H1 (cell line): ENCODE measurements at regions not wholly inside any gene's neighbourhood (a gene's known extent, or its start where the extent isn't known, plus 50 kb on each side); places are given as distances from the start of the nearest gene placed in this dataset.

Source experiments
- CTCF ChIA-PET: fragments of 300-600 bp; sonication (Branson Sonifier 250); formaldehyde crosslinking; loops from one replicate; lab custom pipeline; 2021; ENCODE audit not compliant: partially characterized antibody; lab: Charles Lee
- POLR2A ChIA-PET: fragments of 300-600 bp; sonication (Branson Sonifier 250); formaldehyde crosslinking; loops from one replicate; lab custom pipeline; 2021; ENCODE audit warnings: inconsistent platforms; ENCODE audit not compliant: partially characterized antibody; lab: Charles Lee
- DNase-seq, 2 experiments: peaks; one replicate each; pipeline versions ENCODE4 v3.0.0 to v3.0.0-alpha.2; 2010 to 2022; ENCODE audit warnings: low spot score in 2 of 2, low read depth in 1 of 2, mixed read lengths in 1 of 2
- FAIRE-seq: peaks from 2 replicates; lab custom pipeline; 2011; peaks lifted over from hg19 to GRCh38; lab: Jason Lieb, UNC
- H2AFZ ChIP-seq: 2 replicates; pipeline ENCODE4 v1.8.1; 2012; ENCODE audit warnings: low read length, inconsistent platforms
- H2AK5ac ChIP-seq: 2 replicates; pipeline ENCODE4 v1.6.1; 2013; ENCODE audit warnings: low read depth, low read length
- H2BK120ac ChIP-seq: replicated peaks from 2 replicates; pipeline ENCODE3; 2013; ENCODE audit warnings: low read depth, low read length, inconsistent platforms
- H2BK12ac ChIP-seq: 2 replicates; pipeline ENCODE4 v1.6.1; 2013; ENCODE audit warnings: low read depth, low read length
- H2BK15ac ChIP-seq: 2 replicates; pipeline ENCODE4 v1.6.1; 2013; ENCODE audit warnings: low read length
- H2BK20ac ChIP-seq: 2 replicates; pipeline ENCODE4 v1.6.1; 2013; ENCODE audit warnings: low read length
- H2BK5ac ChIP-seq: 2 replicates; pipeline ENCODE4 v1.6.1; 2013; ENCODE audit warnings: low read depth, low read length
- H3K14ac ChIP-seq: 2 replicates; pipeline ENCODE4 v1.6.1; 2013; ENCODE audit warnings: inconsistent platforms; ENCODE audit not compliant: insufficient read length
- H3K18ac ChIP-seq: 2 replicates; pipeline ENCODE4 v1.6.1; 2013; ENCODE audit warnings: low read length; ENCODE audit errors: extremely low read depth
- H3K23ac ChIP-seq: 2 replicates; pipeline ENCODE4 v1.6.1; 2013; ENCODE audit warnings: inconsistent platforms; ENCODE audit not compliant: insufficient read length
- H3K23me2 ChIP-seq: 2 replicates; pipeline ENCODE4 v1.6.1; 2013; ENCODE audit warnings: low read depth, low read length
- H3K27ac ChIP-seq: 2 replicates; pipeline ENCODE4 v1.6.1; 2011; ENCODE audit warnings: low read depth, low read length, inconsistent platforms
- H3K27me3 ChIP-seq, 4 experiments: replicated peaks in 1 of 4; 1 replicate in 1 of 4; 2 replicates in 3 of 4; pipeline versions ENCODE4 v1.6.1 to v1.8.1; 2011 to 2013; ENCODE audit warnings: low read length in 3 of 4, mild to moderate bottlenecking in 3 of 4, inconsistent platforms in 2 of 4, mixed read lengths in 2 of 4, moderate library complexity in 1 of 4; ENCODE audit not compliant: control insufficient read depth in 3 of 4, insufficient read depth in 3 of 4; ENCODE audit errors: extremely low read depth in 1 of 4
- H3K36me3 ChIP-seq, 4 experiments: 2 replicates each; pipeline versions ENCODE4 v1.6.1 to v1.8.1; 2011 to 2013; ENCODE audit warnings: mild to moderate bottlenecking in 4 of 4, low read length in 3 of 4, moderate library complexity in 2 of 4, control low read depth in 1 of 4, inconsistent platforms in 1 of 4; ENCODE audit not compliant: insufficient read depth in 4 of 4, control insufficient read depth in 2 of 4
- H3K4ac ChIP-seq: replicated peaks from 2 replicates; pipeline ENCODE3; 2013; ENCODE audit warnings: low read length, low read depth, mixed read lengths, inconsistent platforms; ENCODE audit not compliant: insufficient read length
- H3K4me1 ChIP-seq, 4 experiments: replicated peaks in 1 of 4; 1 replicate in 1 of 4; 2 replicates in 3 of 4; pipeline versions ENCODE4 v1.6.1 to v1.8.1; 2011 to 2013; ENCODE audit warnings: low read length in 3 of 4, inconsistent platforms in 2 of 4, mixed read lengths in 1 of 4; ENCODE audit not compliant: insufficient read depth in 4 of 4, control insufficient read depth in 3 of 4
- H3K4me2 ChIP-seq, 2 experiments: 2 replicates each; pipeline versions ENCODE4 v1.6.1 to v1.8.1; 2011 to 2013; ENCODE audit warnings: low read depth in 2 of 2, low read length in 2 of 2, control low read depth in 1 of 2, inconsistent platforms in 1 of 2, mild to moderate bottlenecking in 1 of 2; ENCODE audit not compliant: insufficient read depth in 1 of 2
- H3K4me3 ChIP-seq, 4 experiments: fragments of 200-600, 300-600 bp in 1 of 4; sonication (generic), shearing (Covaris generic), sonication (Bioruptor Twin) in 1 of 4; 2 replicates each; pipeline versions ENCODE4 v1.5.1 to v1.8.1; 2011 to 2016; ENCODE audit warnings: low read length in 4 of 4, low read depth in 3 of 4, control low read depth in 2 of 4, inconsistent platforms in 2 of 4, mild to moderate bottlenecking in 2 of 4, mixed read lengths in 1 of 4, moderate library complexity in 1 of 4; ENCODE audit not compliant: insufficient read depth in 2 of 4; ENCODE audit errors: extremely low read depth in 1 of 4
- H3K56ac ChIP-seq: replicated peaks from 2 replicates; pipeline ENCODE3; 2013; ENCODE audit warnings: low read depth, mild to moderate bottlenecking, mixed read lengths, low read length, inconsistent platforms; ENCODE audit not compliant: insufficient read length
- H3K79me1 ChIP-seq: 2 replicates; pipeline ENCODE4 v1.6.1; 2013; ENCODE audit warnings: low read depth, low read length, control low read depth
- H3K79me2 ChIP-seq, 2 experiments: 2 replicates each; pipeline versions ENCODE4 v1.6.1 to v1.8.1; 2012 to 2013; ENCODE audit warnings: low read length in 2 of 2, mild to moderate bottlenecking in 2 of 2, inconsistent platforms in 1 of 2; ENCODE audit not compliant: insufficient read depth in 2 of 2, control insufficient read depth in 1 of 2
- H3K9ac ChIP-seq, 4 experiments: replicated peaks in 1 of 4; 1 replicate in 1 of 4; 2 replicates in 3 of 4; pipeline versions ENCODE4 v1.6.1 to v1.8.1; 2011 to 2013; ENCODE audit warnings: low read depth in 3 of 4, low read length in 3 of 4, control low read depth in 2 of 4, mild to moderate bottlenecking in 2 of 4, moderate library complexity in 2 of 4, inconsistent platforms in 1 of 4; ENCODE audit errors: extremely low read depth in 1 of 4
- H3K9me3 ChIP-seq, 2 experiments: 2 replicates each; pipeline versions ENCODE4 v1.6.1 to v1.8.1; 2012 to 2013; ENCODE audit warnings: mild to moderate bottlenecking in 2 of 2, moderate library complexity in 2 of 2, control low read depth in 1 of 2, inconsistent platforms in 1 of 2, low read depth in 1 of 2, low read length in 1 of 2, mixed read lengths in 1 of 2; ENCODE audit not compliant: insufficient read depth in 2 of 2
- H4K20me1 ChIP-seq, 2 experiments: replicated peaks in 1 of 2; 2 replicates each; pipeline versions ENCODE3 to v1.8.1; 2011 to 2013; ENCODE audit warnings: inconsistent platforms in 2 of 2, low read length in 2 of 2, mild to moderate bottlenecking in 1 of 2; ENCODE audit not compliant: insufficient read depth in 2 of 2, control insufficient read depth in 1 of 2
- H4K5ac ChIP-seq: 2 replicates; pipeline ENCODE4 v1.6.1; 2013; ENCODE audit warnings: low read length, low read depth, mixed read lengths, inconsistent platforms; ENCODE audit not compliant: insufficient read length
- H4K8ac ChIP-seq: 2 replicates; pipeline ENCODE4 v1.8.0; 2013; ENCODE audit warnings: mild to moderate bottlenecking, moderate library complexity, low read length, inconsistent platforms; ENCODE audit not compliant: insufficient read depth; ENCODE audit errors: extremely low read depth
- H4K91ac ChIP-seq: replicated peaks from 2 replicates; pipeline ENCODE3; 2013; ENCODE audit warnings: low read length, mixed read lengths, inconsistent platforms; ENCODE audit not compliant: insufficient read length
- EGR1 ChIP-seq: IDR thresholded peaks from 2 replicates; pipeline ENCODE4 v1.6.1; 2011; ENCODE audit warnings: low read depth, low read length, borderline replicate concordance
- HDAC6 ChIP-seq: IDR thresholded peaks from one replicate; pipeline ENCODE4 v1.7.1; 2012; ENCODE audit warnings: low read depth, mild to moderate bottlenecking, inconsistent platforms, low read length, moderate library complexity
- JUN ChIP-seq: IDR thresholded peaks from 2 replicates; pipeline ENCODE4 v1.6.1; 2011; ENCODE audit warnings: low read depth, mild to moderate bottlenecking, improper control_type of control experiment, low read length
- JUND ChIP-seq: IDR thresholded peaks from 2 replicates; pipeline ENCODE4 v1.6.1; 2011; ENCODE audit warnings: mild to moderate bottlenecking, improper control_type of control experiment, low read length
- PHF8 ChIP-seq: fragments of 200-600 bp; sonication (generic); conservative IDR thresholded peaks from 2 replicates; pipeline ENCODE4 v1.7.1; 2012; ENCODE audit warnings: low read depth, mild to moderate bottlenecking, inconsistent platforms, low read length, moderate library complexity
- SAP30 ChIP-seq: fragments of 300-600 bp; sonication (generic); IDR thresholded peaks from 2 replicates; pipeline ENCODE4 v1.7.1; 2012; ENCODE audit warnings: low read length, moderate library complexity, mild to moderate bottlenecking, inconsistent platforms; ENCODE audit not compliant: insufficient read depth, insufficient replicate concordance
- SIX5 ChIP-seq: IDR thresholded peaks from 2 replicates; pipeline ENCODE4 v1.6.1; 2011; ENCODE audit warnings: mild to moderate bottlenecking, low read depth, low read length
- SP1 ChIP-seq: IDR thresholded peaks from 2 replicates; pipeline ENCODE4 v1.6.1; 2011; ENCODE audit warnings: low read depth, low read length
- SP4 ChIP-seq: IDR thresholded peaks from 2 replicates; pipeline ENCODE4 v1.6.1; 2012; ENCODE audit warnings: low read length, inconsistent platforms
- SUZ12 ChIP-seq: fragments of 200-600 bp; sonication (generic); IDR thresholded peaks from 2 replicates; pipeline ENCODE4 v1.6.1; 2012; ENCODE audit warnings: mild to moderate bottlenecking, inconsistent platforms, low read length, moderate library complexity, mixed read lengths
- TAF7 ChIP-seq: optimal IDR thresholded peaks from 2 replicates; pipeline ENCODE3; 2011; ENCODE audit warnings: low read depth, mild to moderate bottlenecking, inconsistent platforms, low read length, moderate library complexity, borderline replicate concordance
- YY1 ChIP-seq: IDR thresholded peaks from 2 replicates; pipeline ENCODE4 v1.6.1; 2011; ENCODE audit warnings: low read depth, mild to moderate bottlenecking, low read length
- ZNF274 ChIP-seq: IDR thresholded peaks from 2 replicates; pipeline ENCODE4 v1.7.0; 2012; ENCODE audit warnings: low read length, borderline replicate concordance; ENCODE audit errors: extremely low read depth
- WGBS, 2 experiments: shearing (Covaris generic) in 1 of 2; methylation state at CpG; one replicate each; pipeline versions ENCODE4 v1.1.6 to v1.1.7; 2013 to 2015; ENCODE audit warnings: low lambda C conversion rate in 2 of 2, mixed read lengths in 2 of 2, inconsistent platforms in 1 of 2, low coverage in 1 of 2, missing lambda C conversion rate in 1 of 2; ENCODE audit not compliant: insufficient replicate concordance in 2 of 2, insufficient coverage in 1 of 2, insufficient read length in 1 of 2; ENCODE audit errors: extremely low coverage in 1 of 2, missing lambda C conversion rate in 1 of 2; 5-methylcytosine and 5-hydroxymethylcytosine counted together
- TF ChIP-seq, protein P1 (sequence below): IDR thresholded peaks from 2 replicates; pipeline ENCODE4 v1.6.1; 2012; ENCODE audit warnings: inconsistent platforms

DNA sequence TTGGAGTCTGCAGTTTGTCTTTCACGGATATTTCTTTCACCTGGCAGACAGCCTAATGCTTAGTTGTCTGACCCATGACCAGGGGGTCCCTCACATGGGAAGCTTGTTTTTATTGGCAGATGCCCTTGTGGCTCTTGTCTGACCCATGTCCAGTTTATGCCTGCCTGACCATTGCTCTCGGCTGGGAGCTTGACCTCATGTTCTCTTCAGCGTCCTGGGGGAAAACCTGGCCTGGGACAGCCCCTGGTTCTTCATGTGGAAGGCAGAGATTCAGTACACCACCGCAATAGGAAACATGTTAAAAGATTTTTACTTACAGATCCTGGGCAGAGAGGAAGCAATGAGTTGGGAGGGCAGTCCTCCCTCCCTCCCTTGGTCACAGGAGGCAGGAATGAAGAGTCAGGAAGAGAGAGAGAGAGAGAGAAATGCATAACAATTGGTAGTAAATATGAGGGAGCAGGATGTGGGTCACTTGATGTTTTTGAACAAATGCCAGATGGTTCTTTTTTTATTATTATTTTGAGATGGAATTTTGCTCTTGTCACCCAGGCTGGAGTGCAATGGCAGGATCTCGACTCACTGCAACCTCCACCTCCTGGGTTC lies 302.7 kb upstream of the MYOCD start:
- WGBS, 2 experiments, result 88% methylated on average over 5 of the region's 5 CpGs; no CpG with 5 or more reads in 1 of the 2 experiments
- H4K5ac ChIP-seq, result no peak overlapping the region
- no peak overlapping the region for H3K23ac ChIP-seq
- TF ChIP-seq ZNF274 (no peak), JUND (no peak), SP4 (no peak), TAF7 (no peak), YY1 (no peak), JUN (no peak), HDAC6 (no peak), EGR1 (no peak), SAP30 (no peak), SP1 (no peak), PHF8 (no peak), SUZ12 (no peak), SIX5 (no peak)
- TF ChIP-seq, protein P1, sequence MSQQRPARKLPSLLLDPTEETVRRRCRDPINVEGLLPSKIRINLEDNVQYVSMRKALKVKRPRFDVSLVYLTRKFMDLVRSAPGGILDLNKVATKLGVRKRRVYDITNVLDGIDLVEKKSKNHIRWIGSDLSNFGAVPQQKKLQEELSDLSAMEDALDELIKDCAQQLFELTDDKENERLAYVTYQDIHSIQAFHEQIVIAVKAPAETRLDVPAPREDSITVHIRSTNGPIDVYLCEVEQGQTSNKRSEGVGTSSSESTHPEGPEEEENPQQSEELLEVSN, result no peak

More for the DNA sequence above, 302.7 kb upstream of the MYOCD start:
- no peak overlapping the region for H2BK5ac ChIP-seq
- no peak overlapping the region for H2BK120ac ChIP-seq
- CTCF ChIA-PET, result interaction anchor here (1.1 to 1.5 kb wide), 2 partner anchors 7 to 20 kb away, joined by 3 to 5 read pairs; no protein-coding TSS in a partner anchor
- no peak overlapping the region for H4K8ac ChIP-seq
- H3K4me2 ChIP-seq, result no peak overlapping the region
- H3K4ac ChIP-seq, result no peak overlapping the region
- H3K14ac ChIP-seq, result no peak overlapping the region
- POLR2A ChIA-PET, result no interaction called here
- FAIRE-seq (no peak), DNase-seq (no peak)
- H2BK15ac ChIP-seq, result no peak overlapping the region
- no peak overlapping the region for H3K27ac ChIP-seq
- no peaks in the 10 kb centered on the region; a peak in 1 of 4 replicates for H3K9me3 ChIP-seq
- H3K18ac ChIP-seq, result no peak overlapping the region
- H3K4me3 ChIP-seq, result no peak overlapping the region
- no peak overlapping the region for H3K56ac ChIP-seq
- no peaks in the 10 kb centered on the region for H3K4me1 ChIP-seq
- no peak overlapping the region for H2AFZ ChIP-seq
- H3K23me2 ChIP-seq, result no peaks in the 10 kb centered on the region
- H3K27me3 ChIP-seq, result no peaks in the 10 kb centered on the region
- no peaks in the 10 kb centered on the region for H3K79me1 ChIP-seq
- H2BK12ac ChIP-seq, result no peak overlapping the region
- no peak overlapping the region for H3K9ac ChIP-seq
- no peaks in the 10 kb centered on the region for H4K20me1 ChIP-seq
- H2AK5ac ChIP-seq, result no peak overlapping the region
- H2BK20ac ChIP-seq, result no peak overlapping the region
- no peaks in the 10 kb centered on the region for H3K36me3 ChIP-seq
- H3K79me2 ChIP-seq, result no peaks in the 10 kb centered on the region
- no peak overlapping the region for H4K91ac ChIP-seq
